Medulla oblongata (tissue), 1 donor: ENCODE measurements at regions not wholly inside any gene's neighbourhood (a gene's known extent, or its start where the extent isn't known, plus 50 kb on each side); places are given as distances from the start of the nearest gene placed in this dataset.

Source experiments
- DNase-seq: peaks from one replicate; pipeline ENCODE4 v3.0.0-alpha.2; 2015; ENCODE audit errors: extremely low spot score

DNA sequence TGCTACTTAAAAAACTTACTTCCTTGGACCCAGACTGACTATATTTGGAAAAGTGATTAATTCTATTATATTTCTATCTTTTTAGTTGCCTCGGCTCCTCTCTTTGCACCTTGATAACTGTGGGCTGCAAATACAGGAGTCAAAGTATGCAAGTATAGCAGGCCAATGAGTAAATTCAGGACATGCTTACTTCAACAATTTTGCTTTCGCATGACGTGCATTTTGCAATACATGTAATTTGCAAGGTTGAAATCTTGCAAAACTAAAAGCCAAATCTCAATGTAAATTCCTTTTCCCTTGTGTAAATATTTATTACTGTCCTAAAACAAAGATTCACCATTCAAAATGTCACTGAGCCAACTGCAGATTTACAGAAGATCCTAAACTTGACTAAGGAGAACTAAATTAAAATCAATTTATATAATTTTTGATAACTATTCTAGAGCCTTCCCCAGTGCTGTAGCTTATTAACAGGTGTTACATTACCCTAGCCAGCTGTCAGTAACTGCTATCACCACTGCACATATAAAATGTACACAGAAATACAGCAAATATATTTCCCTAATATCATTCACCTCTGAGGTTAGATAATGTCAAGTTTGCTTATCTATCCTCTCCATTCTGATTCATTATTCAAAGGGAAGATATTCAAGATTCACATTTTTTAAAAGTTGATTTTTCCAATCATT is 1069.5 kb downstream of the TRHDE start:
- DNase-seq = no peak

DNA sequence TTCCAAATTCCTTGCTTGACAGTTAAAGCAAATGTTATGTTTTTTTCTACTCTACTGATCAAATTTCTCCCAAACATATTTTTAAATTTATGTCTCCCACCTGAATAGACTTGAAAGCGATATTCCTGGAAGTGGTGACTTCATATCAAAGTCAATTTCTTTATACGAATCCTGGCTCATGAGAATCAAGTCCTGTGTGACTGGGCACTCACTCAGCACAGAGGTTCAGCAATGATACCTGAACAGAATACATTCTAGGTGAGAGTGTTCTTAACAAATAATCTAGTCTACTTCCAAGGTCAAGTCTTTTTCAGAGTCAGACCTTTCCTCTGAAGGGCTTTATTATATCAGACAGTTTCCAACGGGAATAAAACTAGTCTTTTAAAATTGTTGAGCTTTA is 1070.6 kb downstream of the TRHDE start:
- DNase-seq = no peak

- DNase-seq = no peak
Measured at GRCh38 chr12:73352826-73353225, 1080.7 kb downstream of the TRHDE start.

GRCh38 chr12:73361156-73361863 is 1089.1 kb downstream of the TRHDE start:
- DNase-seq = no peak

- DNase-seq = no peak
Measured at GRCh38 chr12:73361864-73362230, 1089.7 kb downstream of the TRHDE start.

DNA sequence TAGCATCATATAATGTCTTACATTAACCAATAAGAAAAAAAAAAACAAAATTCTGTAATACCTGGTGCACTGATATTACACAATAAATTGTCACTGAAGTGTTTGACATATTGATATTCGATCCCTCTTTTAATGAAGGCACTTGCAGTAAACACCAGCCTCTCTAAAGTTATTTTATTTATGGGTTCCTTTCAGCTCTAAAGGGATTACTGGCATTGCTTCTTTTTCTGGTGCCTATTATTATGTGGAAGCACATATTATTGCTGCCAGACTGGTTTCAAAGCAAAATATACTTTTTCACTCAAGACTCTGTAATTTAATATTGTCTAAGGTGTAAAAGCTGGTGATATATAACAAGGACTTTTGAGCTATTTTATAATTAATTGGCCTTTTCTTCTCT is 1090.5 kb downstream of the TRHDE start:
- no peak for DNase-seq

GRCh38 chr12:73372856-73373255 is 1100.7 kb downstream of the TRHDE start:
- DNase-seq = no peak

GRCh38 chr12:73374360-73374759 is 1102.2 kb downstream of the TRHDE start:
- DNase-seq = no peak

DNA sequence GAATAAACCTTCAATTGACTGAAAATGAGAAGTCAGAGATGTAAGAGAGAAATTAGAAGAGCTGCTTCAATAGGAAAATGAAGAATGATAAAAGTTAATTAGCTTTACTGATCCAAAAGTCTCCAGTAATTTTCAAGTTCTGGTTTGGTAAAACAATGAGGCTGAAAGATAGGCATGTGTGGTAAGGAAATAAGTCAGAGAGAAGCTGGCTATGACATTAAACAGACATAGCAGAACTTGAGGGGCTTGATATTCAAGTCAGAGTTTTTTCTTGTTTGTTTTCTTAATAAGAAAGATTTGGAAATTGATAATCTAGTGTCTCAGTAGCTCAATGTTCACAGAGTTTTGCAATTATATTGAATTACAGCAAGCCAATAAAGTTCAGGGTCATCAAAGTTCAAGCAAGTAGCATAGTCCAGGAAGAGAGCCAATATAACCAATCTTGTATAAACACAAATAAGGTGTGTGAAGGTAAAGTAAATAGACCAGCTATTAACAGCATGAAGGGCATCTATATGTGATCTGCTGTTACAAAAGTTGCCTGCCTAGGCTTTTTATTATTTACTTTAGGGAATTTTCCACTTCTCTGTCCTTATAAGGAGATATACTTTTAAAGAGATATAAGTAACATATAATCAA is 1111.5 kb downstream of the TRHDE start:
- no peak for DNase-seq

- no peak for DNase-seq
Measured at GRCh38 chr12:73384592-73384991, 1112.4 kb downstream of the TRHDE start.

- no peak for DNase-seq
Measured at GRCh38 chr12:73390261-73390660, 1118.1 kb downstream of the TRHDE start.

- no peak for DNase-seq
Measured at GRCh38 chr12:73413051-73413450, 1124.6 kb upstream of the ATXN7L3B start.

- DNase-seq = no peak
Measured at GRCh38 chr12:73413974-73414373, 1123.7 kb upstream of the ATXN7L3B start.

DNA sequence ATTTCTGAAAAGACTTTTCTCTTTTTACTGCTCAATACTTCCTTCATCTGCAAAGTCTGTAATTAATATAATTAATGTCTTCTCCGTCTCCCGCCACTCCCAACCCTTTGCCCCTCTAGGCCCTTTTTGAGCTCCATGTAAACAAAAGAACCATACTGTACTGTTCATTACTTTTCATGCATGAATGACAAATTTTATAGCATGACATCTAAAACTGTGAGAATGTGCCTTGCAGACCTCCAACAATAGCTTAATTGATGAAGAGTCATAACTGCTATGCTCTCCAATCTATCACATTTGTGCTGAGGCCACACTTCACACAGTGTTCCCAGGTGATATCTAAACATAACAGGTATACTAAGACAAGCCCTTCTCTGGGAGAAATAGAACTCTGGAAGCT is 1122.7 kb upstream of the ATXN7L3B start:
- DNase-seq = no peak

DNA sequence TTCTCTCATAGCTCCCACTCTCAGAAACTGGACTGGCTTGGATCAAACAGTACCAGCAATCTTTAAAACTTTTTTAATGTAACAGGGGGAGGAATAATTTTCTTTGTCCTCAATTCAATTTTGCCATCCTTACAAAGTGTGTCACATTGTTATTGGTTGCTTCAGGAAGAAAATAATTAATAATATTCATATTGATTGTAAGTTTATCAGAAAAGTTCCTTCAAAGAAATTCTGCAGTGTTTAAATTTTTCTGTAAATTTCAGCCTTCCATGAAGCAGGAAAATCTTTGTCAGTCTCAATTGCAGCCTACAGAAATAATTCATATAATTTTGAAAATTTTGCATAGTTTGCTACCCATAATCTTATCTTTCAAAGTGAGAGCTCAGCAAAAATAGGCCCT is 1119.1 kb upstream of the ATXN7L3B start:
- no peak for DNase-seq

DNA sequence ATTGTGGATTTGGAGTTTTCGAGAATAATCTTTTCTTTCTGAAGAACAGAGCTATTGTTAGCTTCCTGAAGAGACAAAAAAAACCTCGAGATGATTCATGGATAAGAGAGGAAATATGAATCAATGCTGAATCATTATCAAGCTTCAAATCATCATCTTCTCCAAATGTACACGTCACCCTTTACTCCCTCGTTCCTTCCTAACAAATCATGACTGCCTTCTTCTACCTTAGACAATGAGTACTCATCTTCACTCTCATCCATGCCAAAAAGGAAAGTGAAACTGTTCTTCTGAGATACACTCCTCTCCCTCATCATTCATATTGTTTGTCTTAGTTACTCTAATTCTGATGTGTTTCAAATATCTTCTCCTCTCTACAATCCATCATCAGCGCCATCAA is 1115.8 kb upstream of the ATXN7L3B start:
- DNase-seq = no peak

- DNase-seq = no peak
Measured at GRCh38 chr12:73424484-73424883, 1113.2 kb upstream of the ATXN7L3B start.

- DNase-seq = no peak
Measured at GRCh38 chr12:73445658-73446324, 1091.8 kb upstream of the ATXN7L3B start.

GRCh38 chr12:73452672-73453469 is 1084.8 kb upstream of the ATXN7L3B start:
- no peak for DNase-seq

GRCh38 chr12:73460212-73460611 is 1077.4 kb upstream of the ATXN7L3B start:
- no peak for DNase-seq

DNA sequence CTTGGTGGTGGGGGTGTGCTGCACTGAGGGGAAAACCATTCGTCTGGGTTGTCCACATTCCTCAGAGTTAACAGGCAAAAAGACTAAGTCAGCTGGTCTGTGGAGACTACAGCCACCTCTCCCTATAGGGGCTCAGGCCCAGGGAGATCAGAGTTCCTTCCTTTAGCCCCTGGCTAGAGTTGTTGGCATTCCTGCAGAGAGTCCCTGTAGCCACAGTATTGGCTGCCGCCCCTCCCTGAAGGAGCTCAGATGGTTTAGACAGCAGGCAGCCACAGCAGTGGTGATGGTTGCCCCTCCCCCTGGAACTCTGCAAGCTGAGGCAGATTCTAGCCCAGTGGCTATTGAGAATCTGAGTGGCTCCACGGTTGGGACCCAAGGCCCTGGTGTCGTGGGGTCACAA is 1072.5 kb upstream of the ATXN7L3B start:
- DNase-seq = no peak

DNA sequence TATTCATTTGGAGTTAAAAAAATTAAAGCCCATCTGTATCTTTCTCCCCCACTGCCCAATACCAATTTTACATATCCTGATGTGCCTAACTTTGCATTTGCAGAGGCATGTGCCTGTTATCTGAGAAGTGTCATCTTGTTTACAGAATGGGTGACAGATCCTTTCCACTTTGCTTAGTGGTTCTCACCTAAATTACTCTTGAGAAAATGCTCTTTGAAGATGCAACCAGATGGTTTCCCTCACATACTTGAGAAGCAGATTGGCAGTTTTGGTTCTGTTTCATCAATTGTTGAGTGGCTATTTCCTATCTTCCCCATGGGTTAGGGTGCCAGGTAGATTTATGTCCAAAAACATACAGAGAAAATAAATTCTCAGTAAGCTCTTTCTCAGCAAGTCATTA is 1051.4 kb upstream of the ATXN7L3B start:
- DNase-seq = no peak
